ENCODE measurements at regions not wholly inside any gene's neighbourhood (a gene's known extent, or its start where the extent isn't known, plus 50 kb on each side); places are given as distances from the start of the nearest gene placed in this dataset.

- H3K27ac ChIP-seq, result no peak overlapping the region
- no peak for TF ChIP-seq CTCF (IDR thresholded peaks at IDR 0.05)
- intact Hi-C loops (cut with DNase I), result no loop called here
- H3K4me1 ChIP-seq, result no peaks in the 10 kb centered on the region
- ATAC-seq (no peak), DNase-seq (peak in 1 of 2 donors; percentile 15)
- H3K9me3 ChIP-seq, result no peaks in the 10 kb centered on the region
- WGBS, 3 donors, result 75 to 83% (median 77%) methylated on average over 14 of the region's 14 CpGs
- H3K36me3 ChIP-seq (ENCODE audit: insufficient read depth in 1 of 2, low read depth in 1 of 2), result no peaks in the 10 kb centered on the region
- no peaks in the 10 kb centered on the region for H3K27me3 ChIP-seq (ENCODE audit: insufficient read depth in 3 of 3, low read length in 2 of 3)
- no peak overlapping the region for H3K4me3 ChIP-seq
Measured at GRCh38 chr6:43861212-43861894, 91.3 kb downstream of the VEGFA start.

- no peak for ATAC-seq
- H3K36me3 ChIP-seq (ENCODE audit: insufficient read depth in 1 of 2, low read depth in 1 of 2), result no peaks in the 10 kb centered on the region
- H3K4me3 ChIP-seq, result no peak overlapping the region
- peak in 1 of 2 donors; percentile 25 for DNase-seq
- WGBS, 3 donors, result 59 to 67% (median 62%) methylated on average over 7 of the region's 7 CpGs
- no peaks in the 10 kb centered on the region for H3K4me1 ChIP-seq
- H3K27ac ChIP-seq, result no peak overlapping the region
- no peaks in the 10 kb centered on the region for H3K9me3 ChIP-seq
- intact Hi-C loops (cut with DNase I), result no loop called here
- no peaks in the 10 kb centered on the region for H3K27me3 ChIP-seq (ENCODE audit: insufficient read depth in 3 of 3, low read length in 2 of 3)
- TF ChIP-seq CTCF (IDR thresholded peaks at IDR 0.05), result no peak
Measured at GRCh38 chr6:43860285-43860684, 90.3 kb downstream of the VEGFA start.

- no peak for TF ChIP-seq CTCF (IDR thresholded peaks at IDR 0.05)
- Histone ChIP-seq H3K9me3 (no peaks in the 10 kb centered on the region), H3K4me3 (no peak overlapping the region), H3K4me1 (no peaks in the 10 kb centered on the region), H3K27ac (no peak overlapping the region), H3K36me3 (ENCODE audit: insufficient read depth in 1 of 2, low read depth in 1 of 2) (no peaks in the 10 kb centered on the region), H3K27me3 (ENCODE audit: insufficient read depth in 3 of 3, low read length in 2 of 3) (no peaks in the 10 kb centered on the region)
- 86 to 91% (median 90%) methylated on average over 9 of the region's 9 CpGs for WGBS, 3 donors
- intact Hi-C loops (cut with DNase I), result loop anchor here (5.0 to 10.0 kb wide), 2 partner anchors 93 to 216 kb away; no protein-coding TSS in a partner anchor
- ATAC-seq, result no peak
- DNase-seq, result peak in 1 of 2 donors; percentile 8
Measured at GRCh38 chr6:43859213-43859612, 89.2 kb downstream of the VEGFA start.

DNA sequence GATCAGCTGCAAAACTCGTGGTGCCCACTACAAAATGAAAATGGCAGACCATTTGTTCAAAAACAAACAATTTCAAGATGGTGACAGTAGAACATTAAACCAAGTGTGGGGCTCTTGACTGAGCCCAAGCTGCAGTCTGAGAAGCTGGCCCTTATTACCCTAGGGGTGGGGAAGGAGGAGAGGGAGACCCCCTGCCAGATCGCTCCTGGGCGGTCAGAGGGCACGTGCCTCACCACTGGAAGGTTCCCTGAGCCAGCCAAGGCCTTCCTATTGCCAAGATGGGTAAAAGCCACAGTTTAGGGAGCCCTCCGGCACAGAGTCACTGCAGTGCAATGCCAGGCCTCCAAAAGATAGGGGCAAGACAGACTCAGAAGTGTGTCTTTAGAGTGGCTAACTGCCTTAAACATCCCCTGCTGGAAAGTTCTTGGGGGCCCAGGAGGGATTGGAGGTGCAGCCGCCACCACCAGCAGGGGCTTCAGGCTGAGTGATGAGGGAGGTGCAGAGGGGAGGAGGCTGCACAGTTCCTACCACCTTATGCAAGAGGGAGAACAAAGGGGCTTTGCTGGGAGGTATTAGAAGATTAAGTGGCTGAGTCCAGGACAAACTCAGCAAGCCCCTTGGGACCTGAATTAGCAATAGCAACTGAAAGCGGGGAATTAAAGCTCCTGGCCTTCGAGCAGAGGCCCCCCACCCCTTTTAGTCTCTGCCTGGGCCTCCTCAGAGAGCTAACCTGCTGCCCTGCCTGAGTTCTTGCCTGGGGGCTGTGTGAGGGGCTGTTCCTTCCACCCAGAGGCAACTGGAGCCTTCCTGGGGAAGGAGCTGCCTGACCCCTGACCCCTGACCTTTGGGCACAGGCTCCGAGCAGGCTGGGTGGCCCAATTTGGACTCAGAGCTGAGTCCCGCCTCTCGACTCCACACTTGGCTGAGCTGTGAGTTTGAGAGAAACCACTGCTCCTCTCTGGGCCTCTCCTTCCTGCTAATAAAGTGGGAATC lies 88.4 kb downstream of the VEGFA start:
- ATAC-seq, result no peak
- H3K4me1 ChIP-seq, result no peaks in the 10 kb centered on the region
- intact Hi-C loops (cut with DNase I), result loop anchor here (5.0 to 10.0 kb wide), 2 partner anchors 94 to 216 kb away; no protein-coding TSS in a partner anchor

More for the DNA sequence above, 88.4 kb downstream of the VEGFA start:
- TF ChIP-seq CTCF (IDR thresholded peaks at IDR 0.05), result no peak
- Histone ChIP-seq H3K36me3 (ENCODE audit: insufficient read depth in 1 of 2, low read depth in 1 of 2) (no peaks in the 10 kb centered on the region), H3K27ac (no peak overlapping the region), H3K27me3 (ENCODE audit: insufficient read depth in 3 of 3, low read length in 2 of 3) (no peaks in the 10 kb centered on the region), H3K9me3 (no peaks in the 10 kb centered on the region), H3K4me3 (no peak overlapping the region)
- DNase-seq, result peak in 1 of 2 donors; percentile 47
- 88 to 93% (median 93%) methylated on average over 11 of the region's 11 CpGs for WGBS, 3 donors
